OCI-LY1 (cell line): ENCODE measurements at regions not wholly inside any gene's neighbourhood (a gene's known extent, or its start where the extent isn't known, plus 50 kb on each side); places are given as distances from the start of the nearest gene placed in this dataset.

ENCODE experiments used
- H2AFZ ChIP-seq: fragments of 200-600 bp; sonication (generic), shearing (Covaris generic); 2 replicates; pipeline ENCODE4 v1.6.0; 2014; ENCODE audit warnings: antibody characterized with exemption, mild to moderate bottlenecking, low read length
- H3F3A ChIP-seq: fragments of 200-600 bp; sonication (generic), shearing (Covaris generic); 2 replicates; pipeline ENCODE4 v1.6.0; 2014; ENCODE audit warnings: mild to moderate bottlenecking, antibody characterized with exemption, low read length, moderate library complexity; ENCODE audit not compliant: insufficient read depth
- H3K27ac ChIP-seq: fragments of 200-600 bp; sonication (generic); 2 replicates; pipeline ENCODE4 v1.5.1; 2014; ENCODE audit warnings: low read length, mixed run types, mild to moderate bottlenecking, low read depth; ENCODE audit not compliant: poor library complexity, severe bottlenecking
- H3K27me3 ChIP-seq: fragments of 200-600 bp; sonication (generic); 2 replicates; pipeline ENCODE4 v1.6.0; 2014; ENCODE audit warnings: antibody characterized with exemption, mild to moderate bottlenecking, low read length, moderate library complexity; ENCODE audit not compliant: insufficient read depth
- H3K36me3 ChIP-seq: fragments of 200-600 bp; sonication (generic); 2 replicates; pipeline ENCODE4 v1.6.1; 2014; ENCODE audit warnings: mild to moderate bottlenecking, antibody characterized with exemption, low read length, moderate library complexity, mixed read lengths; ENCODE audit not compliant: insufficient read depth
- H3K4me1 ChIP-seq: fragments of 200-600 bp; sonication (generic); 2 replicates; pipeline ENCODE4 v1.5.1; 2014; ENCODE audit warnings: mild to moderate bottlenecking, low read length, moderate library complexity; ENCODE audit not compliant: insufficient read depth, severe bottlenecking
- H3K4me2 ChIP-seq: fragments of 200-600 bp; sonication (generic), shearing (Covaris generic); 2 replicates; pipeline ENCODE4 v1.6.1; 2014; ENCODE audit warnings: low read length
- H3K4me3 ChIP-seq: fragments of 200-600 bp; sonication (generic); 2 replicates; pipeline ENCODE4 v1.5.1; 2014; ENCODE audit warnings: low read length, low read depth, mild to moderate bottlenecking, mixed read lengths; ENCODE audit not compliant: poor library complexity, severe bottlenecking
- H3K79me2 ChIP-seq: fragments of 200-600 bp; shearing (Covaris generic); 2 replicates; pipeline ENCODE4 v1.6.1; 2016; ENCODE audit warnings: mixed run types, low read length, mixed read lengths; ENCODE audit not compliant: insufficient read depth
- H3K9ac ChIP-seq: fragments of 200-600 bp; sonication (generic), shearing (Covaris generic); 2 replicates; pipeline ENCODE4 v1.6.1; 2014; ENCODE audit warnings: mild to moderate bottlenecking, low read length, mixed read lengths
- H3K9me2 ChIP-seq: fragments of 200-600 bp; sonication (generic), shearing (Covaris generic); 2 replicates; pipeline ENCODE4 v1.6.1; 2014; ENCODE audit warnings: low read depth, mild to moderate bottlenecking, low read length, mixed read lengths
- H3K9me3 ChIP-seq: fragments of 200-600 bp; shearing (Covaris generic); 2 replicates; pipeline ENCODE4 v1.6.1; 2014; ENCODE audit warnings: low read length, mixed read lengths
- H4K20me1 ChIP-seq: fragments of 200-600 bp; sonication (generic), shearing (Covaris generic); 2 replicates; pipeline ENCODE4 v1.6.0; 2016; ENCODE audit warnings: mild to moderate bottlenecking, low read length; ENCODE audit not compliant: insufficient read depth
- CTCF ChIP-seq: fragments of 200-600 bp; sonication (generic), shearing (Covaris generic); IDR thresholded peaks from 2 replicates; pipeline ENCODE4 v1.5.1; 2017; ENCODE audit warnings: mild to moderate bottlenecking, antibody characterized with exemption, low read length, moderate library complexity, mixed read lengths
- EZH2 ChIP-seq: fragments of 200-600 bp; sonication (generic), shearing (Covaris generic); IDR thresholded peaks from 2 replicates; pipeline ENCODE4 v1.8.0; 2017; ENCODE audit warnings: borderline replicate concordance, mixed run types, mild to moderate bottlenecking, antibody characterized with exemption, low read length, moderate library complexity, mixed read lengths

- Histone ChIP-seq H3K27me3 (no peaks in the 10 kb centered on the region), H3K4me1 (no peaks in the 10 kb centered on the region), H3K36me3 (no peaks in the 10 kb centered on the region), H3K9me3 (no peaks in the 10 kb centered on the region), H3K4me3 (no peak overlapping the region), H3F3A (no peaks in the 10 kb centered on the region), H3K9me2 (no peaks in the 10 kb centered on the region), H3K27ac (no peak overlapping the region), H4K20me1 (no peaks in the 10 kb centered on the region), H2AFZ (no peak overlapping the region), H3K4me2 (no peak overlapping the region), H3K79me2 (no peaks in the 10 kb centered on the region), H3K9ac (no peak overlapping the region)
- TF ChIP-seq EZH2, result no peak
- TF ChIP-seq CTCF, result no peak
Measured at GRCh38 chrX:96433409-96434077, 251.1 kb upstream of the DIAPH2 start.

- no peak overlapping the region for H3K27ac ChIP-seq
- no peak overlapping the region for H2AFZ ChIP-seq
- TF ChIP-seq EZH2 (no peak), CTCF (no peak)
- H3K9ac ChIP-seq, result no peak overlapping the region
- no peaks in the 10 kb centered on the region for H3F3A ChIP-seq
- H3K9me2 ChIP-seq, result no peaks in the 10 kb centered on the region
- H4K20me1 ChIP-seq, result no peaks in the 10 kb centered on the region
- H3K4me1 ChIP-seq, result no peaks in the 10 kb centered on the region
- H3K79me2 ChIP-seq, result no peaks in the 10 kb centered on the region
- H3K9me3 ChIP-seq, result no peaks in the 10 kb centered on the region
- H3K27me3 ChIP-seq, result no peaks in the 10 kb centered on the region
- H3K36me3 ChIP-seq, result no peaks in the 10 kb centered on the region
- H3K4me3 ChIP-seq, result no peak overlapping the region
- H3K4me2 ChIP-seq, result no peak overlapping the region
Measured at GRCh38 chrX:96435378-96436035, 249.1 kb upstream of the DIAPH2 start.

- Histone ChIP-seq H3K9me3 (no peaks in the 10 kb centered on the region), H3K9me2 (no peaks in the 10 kb centered on the region), H2AFZ (no peak overlapping the region), H3K79me2 (no peaks in the 10 kb centered on the region), H4K20me1 (no peaks in the 10 kb centered on the region), H3K9ac (no peak overlapping the region), H3K36me3 (no peaks in the 10 kb centered on the region), H3K27ac (no peak overlapping the region), H3K4me1 (no peaks in the 10 kb centered on the region), H3K4me3 (no peak overlapping the region), H3K27me3 (no peaks in the 10 kb centered on the region), H3K4me2 (no peak overlapping the region), H3F3A (no peaks in the 10 kb centered on the region)
- no peak for TF ChIP-seq CTCF
Measured at GRCh38 chrX:96436105-96436504, 248.5 kb upstream of the DIAPH2 start.
